Panc1 (cell line): ENCODE measurements at regions not wholly inside any gene's neighbourhood (a gene's known extent, or its start where the extent isn't known, plus 50 kb on each side); places are given as distances from the start of the nearest gene placed in this dataset.

Experiments
- CTCF ChIP-seq: fragments of 450-650 bp; IDR thresholded peaks from 2 replicates; pipeline ENCODE4 v1.5.1; 2017; ENCODE audit warnings: mild to moderate bottlenecking
- POLR2AphosphoS5 ChIP-seq: IDR thresholded peaks from 2 replicates; pipeline ENCODE4 v1.6.1; 2012; ENCODE audit warnings: mild to moderate bottlenecking, low read depth, low read length, moderate library complexity
- SIN3A ChIP-seq: IDR thresholded peaks from 2 replicates; pipeline ENCODE4 v1.6.1; 2012; ENCODE audit warnings: low read depth, mild to moderate bottlenecking, low read length, moderate library complexity, borderline replicate concordance; ENCODE audit not compliant: insufficient read depth
- TCF7L2 ChIP-seq: IDR thresholded peaks from 2 replicates; pipeline ENCODE4 v1.6.1; 2011; ENCODE audit warnings: mild to moderate bottlenecking, low read depth, low read length, inconsistent platforms

GRCh38 chr20:12829170-12829569 is 179.6 kb upstream of the SPTLC3 start:
- no peak for TF ChIP-seq CTCF
- TF ChIP-seq POLR2AphosphoS5 = no peak
- no peak for TF ChIP-seq SIN3A
- TF ChIP-seq TCF7L2 = no peak
